H9 (cell line): ENCODE measurements at regions not wholly inside any gene's neighbourhood (a gene's known extent, or its start where the extent isn't known, plus 50 kb on each side); places are given as distances from the start of the nearest gene placed in this dataset.

Experiments
- DNase-seq: peaks from one replicate; pipeline ENCODE4 v3.0.0-alpha.2; 2017
- H2AFZ ChIP-seq: one replicate; pipeline ENCODE4 v1.6.1; 2013; ENCODE audit warnings: mild to moderate bottlenecking, low read length, control low read depth, moderate library complexity
- H2AK5ac ChIP-seq: 2 replicates; pipeline ENCODE4 v1.6.1; 2013; ENCODE audit warnings: low read length, control low read depth, mixed read lengths; ENCODE audit not compliant: insufficient read length
- H2BK120ac ChIP-seq: one replicate; pipeline ENCODE4 v1.6.1; 2013; ENCODE audit warnings: low read depth, mild to moderate bottlenecking, low read length, control low read depth, inconsistent platforms; ENCODE audit not compliant: poor library complexity, severe bottlenecking
- H2BK12ac ChIP-seq: 2 replicates; pipeline ENCODE4 v1.6.1; 2013; ENCODE audit warnings: low read length, control low read depth, mixed read lengths, low read depth; ENCODE audit not compliant: insufficient read length
- H2BK15ac ChIP-seq: 2 replicates; pipeline ENCODE4 v1.6.1; 2013; ENCODE audit warnings: low read depth, low read length, control low read depth
- H2BK20ac ChIP-seq: one replicate; pipeline ENCODE4 v1.6.1; 2013; ENCODE audit warnings: low read depth, mild to moderate bottlenecking, low read length, control low read depth, inconsistent platforms; ENCODE audit not compliant: poor library complexity, severe bottlenecking
- H2BK5ac ChIP-seq: 2 replicates; pipeline ENCODE4 v1.6.1; 2013; ENCODE audit warnings: low read length, control low read depth, mixed read lengths; ENCODE audit not compliant: insufficient read length
- H3K14ac ChIP-seq: 2 replicates; pipeline ENCODE4 v1.6.1; 2013; ENCODE audit warnings: low read length, control low read depth; ENCODE audit not compliant: insufficient read depth
- H3K18ac ChIP-seq: 2 replicates; pipeline ENCODE4 v1.6.1; 2013; ENCODE audit warnings: low read depth, mild to moderate bottlenecking, mixed read lengths, low read length, control low read depth; ENCODE audit not compliant: insufficient read length
- H3K23ac ChIP-seq: 2 replicates; pipeline ENCODE4 v1.6.1; 2013; ENCODE audit warnings: low read length, control low read depth, mixed read lengths, low read depth; ENCODE audit not compliant: insufficient read length
- H3K23me2 ChIP-seq: 2 replicates; pipeline ENCODE4 v1.6.1; 2013; ENCODE audit warnings: low read depth, mild to moderate bottlenecking, mixed read lengths, low read length, control low read depth; ENCODE audit not compliant: insufficient read length, poor library complexity, severe bottlenecking
- H3K27ac ChIP-seq: 2 replicates; pipeline ENCODE4 v1.5.1; 2013; ENCODE audit warnings: low read length, control low read depth, mixed read lengths, low read depth; ENCODE audit not compliant: insufficient read length
- H3K27me3 ChIP-seq: 2 replicates; pipeline ENCODE4 v1.6.1; 2013; ENCODE audit warnings: low read length, control low read depth, inconsistent platforms; ENCODE audit not compliant: insufficient read depth
- H3K4ac ChIP-seq: 2 replicates; pipeline ENCODE4 v1.6.1; 2013; ENCODE audit warnings: low read depth, mild to moderate bottlenecking, control low read depth, inconsistent platforms, low read length, moderate library complexity
- H3K4me1 ChIP-seq: 2 replicates; pipeline ENCODE4 v1.6.1; 2013; ENCODE audit warnings: low read length, control low read depth, inconsistent platforms; ENCODE audit not compliant: insufficient read depth
- H3K4me2 ChIP-seq: 2 replicates; pipeline ENCODE4 v1.6.1; 2013; ENCODE audit warnings: low read length, control low read depth, mixed read lengths; ENCODE audit not compliant: insufficient read length, insufficient read depth
- H3K56ac ChIP-seq: 2 replicates; pipeline ENCODE4 v1.6.1; 2013; ENCODE audit warnings: low read depth, mild to moderate bottlenecking, mixed read lengths, low read length, control low read depth; ENCODE audit not compliant: insufficient read length
- H3K79me1 ChIP-seq: 2 replicates; pipeline ENCODE4 v1.6.1; 2013; ENCODE audit warnings: low read depth, mild to moderate bottlenecking, moderate library complexity, low read length, control low read depth, inconsistent platforms; ENCODE audit not compliant: insufficient read depth, poor library complexity, severe bottlenecking
- H3K79me2 ChIP-seq: 2 replicates; pipeline ENCODE4 v1.6.1; 2013; ENCODE audit warnings: low read length, control low read depth, inconsistent platforms; ENCODE audit not compliant: insufficient read depth
- H3K9ac ChIP-seq: 2 replicates; pipeline ENCODE4 v1.6.1; 2013; ENCODE audit warnings: low read length, control low read depth, mixed read lengths; ENCODE audit not compliant: insufficient read length; ENCODE audit errors: extremely low read depth
- H3K9me3 ChIP-seq: one replicate; pipeline ENCODE4 v1.6.1; 2013; ENCODE audit warnings: low read depth, low read length, inconsistent platforms; ENCODE audit not compliant: control insufficient read depth
- H3T11ph ChIP-seq: one replicate; pipeline ENCODE4 v1.6.1; 2013; ENCODE audit warnings: mild to moderate bottlenecking, low read length, control low read depth, inconsistent platforms
- H4K20me1 ChIP-seq: one replicate; pipeline ENCODE4 v1.6.1; 2013; ENCODE audit not compliant: control insufficient read depth, insufficient read length, insufficient read depth
- H4K5ac ChIP-seq: 2 replicates; pipeline ENCODE4 v1.6.1; 2013; ENCODE audit warnings: low read depth, mild to moderate bottlenecking, mixed read lengths, low read length, control low read depth; ENCODE audit not compliant: insufficient read length
- H4K8ac ChIP-seq: replicated peaks from 2 replicates; pipeline ENCODE4 v1.6.1; 2013; ENCODE audit warnings: low read length, control low read depth, mixed read lengths, low read depth; ENCODE audit not compliant: insufficient read length
- H4K91ac ChIP-seq: 2 replicates; pipeline ENCODE4 v1.6.1; 2013; ENCODE audit warnings: low read depth, mild to moderate bottlenecking, moderate library complexity, mixed read lengths, low read length, control low read depth; ENCODE audit not compliant: insufficient read length
- H3K27ac Mint-ChIP-seq, 3 experiments: 2 replicates in 2 of 3; 3 replicates in 1 of 3; pipeline ENCODE4 v1.8.0; 2020 to 2021; ENCODE audit warnings: mixed read lengths in 3 of 3, mild to moderate bottlenecking in 1 of 3, moderate library complexity in 1 of 3
- H3K27me3 Mint-ChIP-seq: 2 replicates; pipeline ENCODE4 v1.8.0; 2021; ENCODE audit warnings: low read depth, mild to moderate bottlenecking, moderate library complexity, mixed read lengths
- H3K36me3 Mint-ChIP-seq, 3 experiments: 2 replicates in 2 of 3; 3 replicates in 1 of 3; pipeline ENCODE4 v1.8.0; 2020 to 2021; ENCODE audit warnings: low read depth in 3 of 3, mixed read lengths in 3 of 3; ENCODE audit not compliant: insufficient read depth in 1 of 3
- H3K4me1 Mint-ChIP-seq, 2 experiments: 2 replicates each; pipeline ENCODE4 v1.8.0; 2020; ENCODE audit warnings: mixed read lengths in 2 of 2
- H3K4me3 Mint-ChIP-seq, 2 experiments: 2 replicates in 1 of 2; 3 replicates in 1 of 2; pipeline ENCODE4 v1.8.0; 2020 to 2021; ENCODE audit warnings: mild to moderate bottlenecking in 2 of 2, mixed read lengths in 2 of 2, moderate library complexity in 1 of 2
- H3K9me3 Mint-ChIP-seq, 2 experiments: 2 replicates in 1 of 2; 3 replicates in 1 of 2; pipeline ENCODE4 v1.8.0; 2020; ENCODE audit warnings: mild to moderate bottlenecking in 2 of 2, mixed read lengths in 2 of 2, moderate library complexity in 1 of 2
- TF ChIP-seq, protein P1 (sequence below): fragments of 200-600 bp; sonication (generic); conservative IDR thresholded peaks from 3 replicates; pipeline ENCODE4 v1.8.0; 2021; ENCODE audit warnings: antibody characterized with exemption, mild to moderate bottlenecking

DNA sequence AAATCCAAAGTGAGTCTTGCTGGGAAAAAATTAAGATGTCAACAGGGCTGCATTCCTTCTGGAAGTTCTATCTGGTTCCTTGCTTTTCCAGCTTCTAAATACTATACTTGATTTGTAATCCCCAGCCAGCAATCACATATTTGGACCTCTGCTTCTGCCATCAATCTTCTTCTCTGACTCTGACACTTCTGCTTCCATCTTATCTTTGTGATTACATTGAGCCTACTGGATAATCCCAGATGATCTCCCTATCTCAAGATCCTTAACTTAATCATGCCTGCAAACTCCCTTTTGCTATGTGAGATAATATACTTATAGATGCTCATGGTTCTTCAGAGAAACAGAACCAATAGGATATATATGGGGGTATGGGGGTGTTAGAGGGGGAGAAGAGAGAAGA, 49.9 kb upstream of the ZDHHC17 start:
- Histone ChIP-seq H3K9me3 (no peaks in the 10 kb centered on the region), H2BK5ac (no peak overlapping the region), H3K56ac (no peak overlapping the region), H4K5ac (no peak overlapping the region), H4K20me1 (no peaks in the 10 kb centered on the region), H3K27ac (no peak overlapping the region), H3K4me1 (peaks cover 4% of the 10 kb centered on the region; the same call in 1 of the 2 replicates), H3K27me3 (no peaks in the 10 kb centered on the region), H3K9ac (no peak overlapping the region), H3K4me2 (no peak overlapping the region), H2BK20ac (no peak overlapping the region), H2AFZ (no peak overlapping the region), H3K23ac (no peak overlapping the region), H2BK12ac (no peak overlapping the region), H3K4ac (no peak overlapping the region), H2BK15ac (no peak overlapping the region), H4K91ac (no peak overlapping the region), H2AK5ac (no peak overlapping the region), H3T11ph (no peak overlapping the region), H3K23me2 (no peaks in the 10 kb centered on the region), H4K8ac (no peak overlapping the region), H3K18ac (no peak overlapping the region), H3K79me1 (no peaks in the 10 kb centered on the region), H3K79me2 (no peaks in the 10 kb centered on the region), H3K14ac (no peak overlapping the region), H2BK120ac (no peak overlapping the region)
- peaks cover 19 to 24% of the 10 kb centered on the region in 2 experiments for H3K4me1 Mint-ChIP-seq
- H3K9me3 Mint-ChIP-seq, result peaks cover 0 to 3% of the 10 kb centered on the region in 2 experiments; a peak in 1 of 5 replicates
- H3K27ac Mint-ChIP-seq, result no peak overlapping the region
- H3K27me3 Mint-ChIP-seq, result no peaks in the 10 kb centered on the region
- H3K36me3 Mint-ChIP-seq, result no peaks in the 10 kb centered on the region
- H3K4me3 Mint-ChIP-seq, result no peak overlapping the region
- DNase-seq, result no peak
- TF ChIP-seq, protein P1, sequence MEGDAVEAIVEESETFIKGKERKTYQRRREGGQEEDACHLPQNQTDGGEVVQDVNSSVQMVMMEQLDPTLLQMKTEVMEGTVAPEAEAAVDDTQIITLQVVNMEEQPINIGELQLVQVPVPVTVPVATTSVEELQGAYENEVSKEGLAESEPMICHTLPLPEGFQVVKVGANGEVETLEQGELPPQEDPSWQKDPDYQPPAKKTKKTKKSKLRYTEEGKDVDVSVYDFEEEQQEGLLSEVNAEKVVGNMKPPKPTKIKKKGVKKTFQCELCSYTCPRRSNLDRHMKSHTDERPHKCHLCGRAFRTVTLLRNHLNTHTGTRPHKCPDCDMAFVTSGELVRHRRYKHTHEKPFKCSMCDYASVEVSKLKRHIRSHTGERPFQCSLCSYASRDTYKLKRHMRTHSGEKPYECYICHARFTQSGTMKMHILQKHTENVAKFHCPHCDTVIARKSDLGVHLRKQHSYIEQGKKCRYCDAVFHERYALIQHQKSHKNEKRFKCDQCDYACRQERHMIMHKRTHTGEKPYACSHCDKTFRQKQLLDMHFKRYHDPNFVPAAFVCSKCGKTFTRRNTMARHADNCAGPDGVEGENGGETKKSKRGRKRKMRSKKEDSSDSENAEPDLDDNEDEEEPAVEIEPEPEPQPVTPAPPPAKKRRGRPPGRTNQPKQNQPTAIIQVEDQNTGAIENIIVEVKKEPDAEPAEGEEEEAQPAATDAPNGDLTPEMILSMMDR, result no peak
